GM21737 (cell line): ENCODE measurements at regions not wholly inside any gene's neighbourhood (a gene's known extent, or its start where the extent isn't known, plus 50 kb on each side); places are given as distances from the start of the nearest gene placed in this dataset.
"Not testable (repeated sequence)": the region's sequence is repeated elsewhere in the genome, so short reads cannot be mapped to it uniquely, and the experiment has no call there.

Experiments
- ATAC-seq: cut with Tn5 transposase; IDR thresholded peaks from one replicate; pipeline ENCODE4 v1.9.1; 2021; ENCODE audit warnings: mild to moderate bottlenecking, moderate library complexity; ENCODE audit not compliant: unreplicated experiment

GRCh38 chr7:13067036-13067435 lies 379.6 kb downstream of the ARL4A start:
- ATAC-seq = no peak

- ATAC-seq = no peak
Measured at GRCh38 chr7:13068032-13068431, 380.6 kb downstream of the ARL4A start.

- ATAC-seq = no peak
Measured at GRCh38 chr7:13069841-13070240, 382.4 kb downstream of the ARL4A start.

DNA sequence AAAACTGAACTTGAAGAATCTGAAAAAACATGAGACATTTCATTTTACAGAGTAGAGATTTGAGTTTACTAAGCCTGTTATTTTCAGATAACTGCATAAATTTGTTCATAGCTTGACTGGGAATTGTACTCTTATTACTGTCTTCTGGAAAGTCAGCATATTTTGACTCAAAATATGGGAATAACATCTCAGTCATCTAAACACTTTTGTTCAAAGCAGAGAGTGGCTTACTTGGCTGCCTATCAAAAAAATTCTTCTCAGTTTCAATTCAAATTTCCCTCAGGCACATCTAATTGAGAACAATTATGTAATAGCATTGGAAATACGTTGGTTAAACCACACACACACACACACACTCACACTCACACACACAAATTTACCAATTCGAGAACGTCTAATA lies 384.6 kb downstream of the ARL4A start:
- ATAC-seq = no peak

GRCh38 chr7:13077466-13077865 lies 390.0 kb downstream of the ARL4A start:
- no peak for ATAC-seq

DNA sequence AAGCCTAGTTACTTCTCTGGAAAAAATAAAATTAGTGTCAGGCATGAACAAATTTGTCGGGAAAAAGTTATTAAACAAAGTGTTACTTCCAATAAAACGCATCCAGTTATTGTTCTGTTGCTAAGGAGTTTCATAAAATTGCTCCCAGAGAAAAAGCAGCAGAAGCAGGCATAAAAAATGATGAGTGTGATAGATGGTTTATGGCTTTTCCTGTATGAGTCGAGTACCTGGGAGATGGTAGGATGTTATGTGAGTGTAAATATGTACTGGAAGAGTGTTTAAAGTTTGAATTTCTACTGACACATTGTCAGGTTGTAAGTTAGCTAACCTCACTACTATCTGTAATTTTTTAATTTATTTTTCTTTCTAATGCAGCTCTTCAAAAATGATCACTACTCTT lies 390.7 kb downstream of the ARL4A start:
- ATAC-seq = no peak

DNA sequence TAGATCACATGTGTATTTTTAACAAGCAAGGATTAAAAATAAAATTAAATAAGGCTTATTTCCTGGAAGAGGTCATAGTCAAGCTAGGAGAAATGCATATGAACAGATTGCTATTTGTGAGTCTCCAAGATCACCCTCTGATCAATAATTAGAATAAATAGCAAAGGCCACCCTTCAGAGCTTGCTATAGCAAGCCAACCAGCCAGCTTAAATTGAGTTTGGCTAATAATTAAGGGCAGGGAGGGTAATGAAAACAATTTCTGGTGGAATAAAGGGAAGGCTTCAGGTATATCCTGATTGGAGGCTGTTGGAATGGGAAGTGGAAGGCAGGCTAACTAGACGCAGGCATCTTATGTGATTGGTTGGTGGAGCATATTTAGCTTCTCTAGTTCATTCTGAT lies 403.5 kb downstream of the ARL4A start:
- ATAC-seq = no peak

DNA sequence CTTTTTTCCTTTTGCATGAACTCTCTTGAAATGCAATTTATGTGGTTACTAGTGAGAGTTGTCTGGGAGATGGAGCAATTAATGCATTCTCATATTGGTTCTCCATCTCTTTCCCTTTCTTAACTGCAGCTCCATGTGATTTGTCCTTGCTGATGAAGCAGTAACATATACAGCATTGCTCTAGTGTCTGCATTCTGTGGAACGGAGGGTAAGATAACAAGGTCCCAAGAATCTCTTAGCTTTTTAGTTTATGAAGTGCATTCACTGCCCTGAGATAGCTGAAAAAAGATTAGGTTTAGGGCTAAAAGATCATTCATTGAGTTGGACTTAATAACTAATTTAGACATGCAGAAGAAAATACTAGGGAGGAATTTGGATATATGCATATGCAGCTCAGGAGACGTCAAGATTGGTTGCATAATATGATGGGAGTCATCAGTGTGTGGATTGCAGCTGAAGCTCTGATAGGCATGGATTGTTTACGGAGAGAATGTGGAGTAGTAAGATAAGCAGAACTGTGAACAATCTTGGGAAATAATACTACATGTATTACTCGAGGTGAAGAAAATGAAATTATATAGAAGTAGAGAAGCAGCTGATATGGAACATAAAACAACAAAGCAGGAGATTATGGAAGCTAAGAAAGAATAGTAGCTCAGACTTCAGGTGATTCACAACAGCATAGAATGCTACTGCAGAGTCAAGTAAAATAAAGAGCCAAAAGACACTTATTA lies 404.7 kb downstream of the ARL4A start:
- ATAC-seq = no peak

DNA sequence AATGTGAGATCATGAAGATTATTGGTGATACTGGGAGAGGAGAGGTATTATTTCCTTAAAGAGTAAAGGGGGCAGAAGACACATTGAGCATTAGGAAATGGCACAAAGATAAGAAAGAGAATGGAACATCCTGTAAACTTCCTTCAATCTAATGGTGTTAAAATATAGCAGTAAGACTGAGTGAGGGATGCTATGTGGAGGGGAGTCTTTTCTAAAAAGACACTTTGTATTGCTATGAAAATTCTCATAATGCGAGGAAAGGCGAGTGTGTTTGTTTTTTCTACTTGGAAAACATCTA lies 405.2 kb downstream of the ARL4A start:
- ATAC-seq = no peak

GRCh38 chr7:13093160-13093559 lies 405.7 kb downstream of the ARL4A start:
- ATAC-seq = no peak

DNA sequence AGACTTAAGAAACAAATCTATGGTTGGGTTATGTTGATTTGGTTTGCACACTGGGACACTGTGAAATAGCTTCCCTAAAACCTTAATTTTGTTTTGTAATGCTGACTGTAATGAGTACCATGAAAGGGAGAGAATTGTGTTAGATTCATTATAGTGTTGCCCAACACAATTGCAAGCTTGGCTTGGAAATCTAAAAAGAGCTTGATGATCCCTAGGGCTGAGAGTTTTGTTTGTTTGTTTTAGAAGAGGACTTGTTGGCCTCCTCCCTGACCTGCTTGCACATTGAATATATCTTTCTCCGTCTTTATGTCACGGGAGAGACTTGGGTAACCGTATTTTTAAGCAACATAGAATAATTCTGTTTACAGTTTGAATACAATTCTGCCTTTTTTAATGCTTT lies 410.1 kb downstream of the ARL4A start:
- ATAC-seq = no peak

DNA sequence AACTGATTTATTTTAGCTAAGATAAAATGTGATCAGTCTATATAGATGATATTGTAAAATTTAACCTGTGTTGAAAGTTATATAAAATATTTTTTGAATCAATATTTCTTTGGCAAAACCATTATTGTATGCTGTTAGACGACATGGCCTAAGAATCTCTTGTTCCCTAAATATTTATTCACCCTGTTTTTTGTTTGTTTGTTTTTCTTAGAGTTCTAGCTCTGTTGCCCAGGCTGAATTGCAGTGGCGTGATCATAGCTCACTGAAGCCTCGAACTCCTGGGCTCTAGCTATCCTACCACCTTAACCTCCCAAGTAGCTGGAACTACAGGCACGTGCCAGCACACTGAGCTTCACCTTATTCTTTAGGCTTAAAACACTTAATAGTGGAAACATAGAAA lies 410.7 kb downstream of the ARL4A start:
- ATAC-seq = no peak

GRCh38 chr7:13099154-13099795 lies 411.8 kb downstream of the ARL4A start:
- ATAC-seq = no peak

GRCh38 chr7:13104128-13104527 lies 416.7 kb downstream of the ARL4A start:
- no peak for ATAC-seq

DNA sequence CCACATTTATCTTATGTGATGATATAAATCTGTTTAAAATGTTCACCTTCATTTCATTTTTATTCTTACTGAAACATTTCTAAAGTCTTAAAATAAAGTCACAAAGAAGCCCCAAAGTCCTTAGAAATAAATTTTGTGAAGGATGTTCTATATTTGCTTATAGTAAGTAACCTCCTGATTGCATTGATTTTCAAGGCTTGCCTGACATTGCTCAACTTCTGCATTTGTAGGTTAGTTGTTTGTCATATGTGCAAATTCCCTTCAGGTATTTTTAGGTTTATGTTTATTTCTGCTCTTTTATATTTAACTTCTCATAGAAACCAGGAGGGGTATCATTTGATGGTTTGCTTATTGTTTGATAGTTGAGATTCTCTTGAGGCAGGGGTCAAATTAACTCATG lies 417.8 kb downstream of the ARL4A start:
- ATAC-seq = no peak

- no peak for ATAC-seq
Measured at GRCh38 chr7:13106513-13106912, 419.1 kb downstream of the ARL4A start.

DNA sequence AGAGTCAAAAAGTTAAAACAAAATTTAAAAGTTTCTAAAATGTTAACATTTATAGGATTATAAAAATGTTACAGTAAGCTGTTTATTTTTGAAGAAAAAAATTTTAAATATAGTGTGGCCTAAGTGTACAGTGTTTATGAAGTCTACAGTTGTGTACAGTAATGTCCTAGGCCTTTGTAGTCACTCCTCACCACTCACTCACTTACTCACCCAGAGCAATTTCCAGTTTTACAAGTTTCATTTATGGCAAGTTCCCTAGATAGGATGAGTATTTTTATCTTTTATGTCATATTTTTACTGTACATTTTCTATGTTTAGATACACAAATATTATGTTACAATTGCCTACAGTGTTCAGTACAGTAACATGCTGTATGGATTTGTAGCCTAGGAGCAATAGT lies 419.9 kb downstream of the ARL4A start:
- no peak for ATAC-seq

- no peak for ATAC-seq
Measured at GRCh38 chr7:13108061-13108460, 420.6 kb downstream of the ARL4A start.

DNA sequence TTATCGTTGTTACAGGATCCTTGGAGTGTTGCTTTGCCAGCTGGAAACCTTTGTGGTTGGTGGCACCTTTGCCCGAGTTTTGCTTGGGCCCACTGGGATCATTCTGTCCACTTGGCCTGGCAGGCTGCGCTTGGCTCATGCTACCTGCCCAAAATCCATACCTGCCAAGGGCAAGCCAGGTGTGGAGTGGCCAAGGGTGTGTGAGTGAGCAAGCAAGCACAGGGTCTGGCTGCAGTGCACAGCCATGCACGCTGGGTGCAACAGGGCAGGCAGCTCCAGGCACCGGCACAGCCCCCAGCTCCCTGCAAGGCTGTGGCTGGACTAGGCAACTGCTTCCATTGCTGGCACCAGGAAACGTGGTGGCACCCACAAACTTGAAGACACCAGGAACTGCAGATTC lies 421.8 kb downstream of the ARL4A start:
- ATAC-seq = no peak

- ATAC-seq = no peak
Measured at GRCh38 chr7:13110107-13110506, 422.7 kb downstream of the ARL4A start.

DNA sequence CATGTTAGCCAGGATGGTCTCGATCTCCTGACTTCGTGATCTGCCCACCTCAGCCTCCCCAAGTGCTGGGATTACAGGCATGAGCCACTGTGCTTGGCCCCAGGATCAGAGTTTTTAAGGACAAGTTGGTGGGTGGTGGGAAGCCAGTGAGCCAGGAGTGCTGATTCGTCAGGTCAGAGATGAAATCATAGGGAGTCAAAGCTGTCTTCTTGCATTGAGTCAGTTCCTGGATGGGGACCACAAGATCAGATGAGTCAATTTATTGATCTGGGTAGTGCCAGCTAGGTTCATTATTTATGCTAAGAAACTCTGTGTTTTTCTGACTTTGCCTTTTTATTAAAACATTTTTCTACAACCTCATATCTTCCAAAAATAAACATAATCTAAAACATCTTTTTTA lies 423.8 kb downstream of the ARL4A start:
- no peak for ATAC-seq

GRCh38 chr7:13114240-13114639 lies 426.8 kb downstream of the ARL4A start:
- not testable (repeated sequence) for ATAC-seq

GRCh38 chr7:13115157-13115772 lies 427.8 kb downstream of the ARL4A start:
- ATAC-seq = no peak
